Activated effector memory CD4-positive, alpha-beta T cell treated with Interleukin-2 at 50 U/mL for 16 hours (primary cell): ENCODE measurements at regions not wholly inside any gene's neighbourhood (a gene's known extent, or its start where the extent isn't known, plus 50 kb on each side); places are given as distances from the start of the nearest gene placed in this dataset.
"Not testable (repeated sequence)": the region's sequence is repeated elsewhere in the genome, so short reads cannot be mapped to it uniquely, and the experiment has no call there.

Source experiments
- DNase-seq: peaks from one replicate; pipeline ENCODE4 v3.0.0-alpha.2; 2020

DNA sequence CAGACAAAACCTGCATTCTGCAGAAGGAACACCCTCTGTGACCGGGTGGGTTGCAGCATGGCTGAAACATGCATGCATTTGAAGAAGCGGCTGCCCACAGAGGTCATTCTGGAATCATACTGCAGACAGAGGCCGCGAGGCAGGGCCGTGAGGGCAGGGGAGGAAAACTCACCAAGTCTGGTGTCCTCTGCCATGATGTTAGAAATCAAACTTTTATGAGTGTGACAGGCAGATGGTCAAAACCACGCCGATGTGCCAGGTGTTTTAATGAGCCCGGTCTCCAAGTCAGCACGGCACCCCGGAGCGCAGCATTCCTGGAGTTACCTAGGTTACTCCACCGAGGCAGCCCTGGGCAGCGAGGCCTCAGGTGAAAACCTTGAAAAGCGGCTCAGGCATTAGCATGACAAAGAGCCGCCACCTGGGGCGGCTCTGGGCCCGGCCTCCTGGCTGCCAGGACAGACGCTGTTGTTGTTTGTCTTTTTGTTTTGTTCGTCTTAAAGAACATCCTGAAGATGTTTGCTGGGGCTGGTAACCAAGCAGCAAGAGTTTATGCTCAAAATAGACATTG is 255.6 kb downstream of the ERMARD start:
- DNase-seq, result no peak

GRCh38 chr6:170006071-170006899 is 254.9 kb downstream of the ERMARD start:
- no peak for DNase-seq

DNA sequence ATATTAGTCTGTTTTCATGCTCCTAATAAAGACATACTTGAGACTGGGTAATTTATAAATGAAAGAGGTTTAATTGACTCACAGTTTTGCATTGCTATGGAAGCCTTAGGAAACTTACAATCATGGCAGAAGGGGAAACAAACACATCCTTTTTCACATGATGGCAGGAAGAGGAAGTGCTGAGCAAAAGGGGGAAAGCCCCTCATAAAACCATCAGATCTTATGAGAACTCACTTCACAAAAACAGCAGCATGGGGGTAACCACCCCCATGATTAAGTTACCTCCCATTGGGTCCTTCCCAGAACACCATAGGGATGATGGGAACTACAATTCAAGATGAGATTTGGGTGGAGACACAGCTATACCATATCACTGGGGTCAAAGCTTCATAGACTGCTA is 254.2 kb downstream of the ERMARD start:
- DNase-seq, result no peak

GRCh38 chr6:170004585-170005210 is 253.3 kb downstream of the ERMARD start:
- DNase-seq, result no peak

DNA sequence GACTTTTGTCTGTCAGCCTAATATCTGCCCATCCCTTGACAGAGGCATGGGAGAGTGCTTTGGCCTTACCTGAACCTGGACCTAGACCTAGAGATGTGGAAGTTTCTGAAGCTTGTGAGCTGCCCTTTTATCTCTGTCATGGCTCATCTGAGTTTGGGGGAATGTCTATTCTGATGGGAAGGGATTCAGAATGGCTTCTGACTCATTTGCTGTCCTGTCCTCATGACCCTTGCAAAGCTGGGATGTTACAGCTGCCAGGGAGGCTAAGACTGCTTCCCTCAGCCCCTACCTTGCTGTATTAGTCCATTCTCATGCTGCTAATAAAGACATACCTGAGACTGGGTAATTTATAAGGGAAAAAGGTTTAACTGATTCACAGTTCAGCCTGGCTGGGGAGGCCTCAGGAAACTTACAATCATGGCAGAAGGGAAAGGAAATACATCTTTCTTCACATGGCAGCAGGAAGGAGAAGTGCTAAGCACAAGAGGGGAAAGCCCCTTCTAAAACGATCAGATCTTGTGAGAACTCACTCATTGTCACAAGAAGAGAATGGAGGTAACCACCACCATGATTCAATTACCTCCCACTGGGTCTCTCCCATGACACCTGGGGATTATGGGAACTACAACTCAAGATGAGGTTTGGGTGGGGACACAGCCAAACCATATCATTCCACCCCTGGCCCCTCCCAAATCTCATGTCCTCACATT is 252.2 kb downstream of the ERMARD start:
- DNase-seq, result no peak

- DNase-seq, result no peak
Observed at GRCh38 chr6:170003027-170003426, 251.6 kb downstream of the ERMARD start.

DNA sequence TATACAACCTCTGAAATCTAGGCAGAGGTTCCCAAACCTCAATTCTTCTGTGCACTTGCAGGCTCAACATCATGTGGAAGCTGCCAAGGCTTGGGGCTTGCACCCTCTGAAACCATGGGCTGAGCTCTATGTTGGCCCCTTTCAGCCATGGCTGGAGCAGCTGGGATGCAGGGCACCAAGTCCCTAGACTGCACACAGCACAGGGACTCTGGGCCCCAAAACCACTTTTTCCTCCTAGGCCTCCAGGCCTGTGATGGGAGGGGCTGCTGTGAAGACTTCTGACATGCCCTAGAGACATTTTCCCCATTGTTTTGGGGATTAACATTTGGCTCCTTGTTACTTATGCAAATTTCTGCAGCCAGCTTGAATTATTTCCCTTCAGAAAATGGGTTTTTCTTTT is 250.4 kb downstream of the ERMARD start:
- DNase-seq, result not testable (repeated sequence)

DNA sequence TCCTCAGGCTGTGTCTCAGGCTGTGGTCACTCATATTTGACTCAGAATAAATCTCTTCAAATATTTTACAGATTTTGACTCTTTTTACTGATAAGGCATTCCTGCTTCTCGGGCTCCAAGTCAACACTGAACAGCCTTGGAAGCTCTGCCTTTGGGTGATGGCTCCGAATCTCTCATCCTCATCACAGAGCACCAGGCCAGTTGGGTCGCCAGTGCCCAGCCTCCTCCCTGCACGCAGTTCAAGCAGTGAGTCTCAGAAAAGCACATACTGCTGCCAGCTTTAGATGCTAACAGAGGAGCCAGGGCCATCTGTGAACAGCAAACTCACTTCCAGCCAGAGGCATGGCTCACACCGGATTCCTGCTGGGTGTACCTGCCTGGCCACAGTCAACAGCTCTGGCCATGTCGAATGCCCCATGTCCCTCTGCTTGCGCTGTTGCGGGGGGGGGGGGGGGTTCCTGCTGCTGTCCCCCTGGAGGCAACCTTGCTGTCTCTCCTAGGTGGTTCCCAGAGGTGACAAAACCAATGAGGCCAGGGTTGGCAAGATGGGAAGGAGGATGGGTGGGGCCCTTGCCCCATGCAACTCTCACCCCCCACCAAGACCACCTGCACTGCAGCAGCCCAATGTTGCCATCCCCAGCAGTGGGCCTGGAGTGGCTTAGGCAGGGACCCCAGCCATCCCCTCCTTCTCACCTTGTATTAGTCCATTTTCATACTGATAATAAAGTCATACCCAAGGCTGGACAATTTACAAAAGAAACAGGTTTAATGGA is 248.8 kb downstream of the ERMARD start:
- no peak for DNase-seq

- DNase-seq, result no peak
Observed at GRCh38 chr6:169999367-169999766, 247.9 kb downstream of the ERMARD start.

DNA sequence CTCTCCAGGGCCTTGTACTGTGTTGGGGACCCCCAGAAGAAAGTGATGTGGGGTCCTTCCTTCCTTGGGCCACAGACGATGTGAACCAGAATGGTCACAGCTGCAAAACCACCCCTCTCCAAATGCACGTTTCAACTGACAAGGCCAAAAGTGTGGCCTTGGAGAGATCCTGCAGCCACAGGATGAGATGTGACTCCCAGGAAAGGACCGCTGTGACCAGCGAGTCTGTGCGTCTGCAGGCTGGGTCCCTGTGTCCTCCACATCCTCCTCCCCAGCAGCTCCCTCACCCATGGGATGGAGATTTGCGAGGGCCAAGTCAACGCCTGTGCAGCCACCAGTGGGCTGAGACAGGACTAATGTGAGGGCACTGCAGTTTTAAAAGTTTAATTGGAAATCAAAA is 247.0 kb downstream of the ERMARD start:
- DNase-seq, result no peak

- no peak for DNase-seq
Observed at GRCh38 chr6:169997930-169998218, 246.5 kb downstream of the ERMARD start.

DNA sequence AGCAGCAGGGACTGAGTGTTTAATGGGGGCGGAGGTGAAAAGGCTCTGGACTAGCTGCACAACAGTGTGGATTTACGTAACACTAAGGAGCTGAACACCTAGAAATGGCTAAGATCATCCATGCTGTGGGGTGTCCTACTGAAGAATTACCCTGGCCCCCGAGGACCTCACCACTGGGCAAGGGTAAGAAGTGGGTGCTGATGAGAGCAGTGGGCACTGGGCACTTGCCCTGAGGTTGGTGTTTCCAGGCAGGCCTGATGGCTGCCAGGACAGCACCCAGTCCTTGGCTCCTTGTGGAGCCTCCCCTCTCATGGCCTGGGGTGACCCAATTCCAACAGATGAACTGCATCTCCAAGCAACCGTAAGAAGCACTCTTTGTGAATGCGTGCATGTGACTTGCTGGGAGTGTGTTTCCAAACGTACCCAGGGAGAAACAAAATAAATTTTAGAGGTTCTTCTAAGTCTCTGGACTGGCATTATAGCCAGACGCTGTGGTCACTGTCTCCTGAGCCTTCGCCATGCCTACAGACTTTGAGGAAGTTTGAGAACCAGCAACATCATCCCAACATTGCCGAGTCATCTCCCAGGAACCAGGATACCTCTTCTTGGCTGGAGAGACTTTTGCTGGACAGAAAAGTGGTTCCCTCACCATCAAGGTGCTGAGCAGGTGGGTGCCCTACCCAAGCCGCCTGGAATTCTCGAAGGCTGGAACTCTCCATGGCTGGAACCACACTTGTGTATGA is 245.9 kb downstream of the ERMARD start:
- no peak for DNase-seq

DNA sequence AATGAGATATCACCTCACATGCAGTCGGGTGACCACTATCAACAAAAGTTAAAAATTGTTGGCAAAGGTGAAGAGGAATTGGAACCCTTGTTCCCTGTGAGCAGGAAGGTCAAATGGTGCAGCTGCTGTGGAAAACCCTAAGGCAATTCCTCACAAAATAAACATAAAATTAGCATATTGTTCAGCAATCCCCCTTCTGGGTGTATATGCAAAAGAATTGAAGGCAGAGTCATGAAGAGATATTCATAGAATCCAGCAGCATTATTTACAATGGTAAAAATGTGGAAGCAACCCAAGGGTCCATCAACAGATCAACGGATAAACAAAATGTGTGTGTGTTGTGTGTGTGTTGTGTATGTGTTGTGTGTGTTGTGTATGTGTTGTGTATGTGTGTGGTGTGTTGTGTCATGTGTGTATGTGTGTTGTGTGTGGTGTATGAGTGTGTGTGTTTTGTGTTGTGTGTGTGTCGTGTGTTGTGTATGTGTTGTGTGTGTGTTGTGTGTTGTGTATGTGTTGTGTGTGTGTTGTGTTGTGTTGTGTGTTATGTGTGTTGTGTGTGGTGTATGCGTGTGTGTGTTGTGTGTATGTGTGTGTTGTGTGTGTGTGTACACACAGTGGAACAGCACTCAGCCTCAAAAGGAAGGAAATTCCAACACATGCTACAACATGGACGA is 245.1 kb downstream of the ERMARD start:
- DNase-seq, result no peak

- DNase-seq, result no peak
Observed at GRCh38 chr6:169994739-169995138, 243.3 kb downstream of the ERMARD start.

- DNase-seq, result no peak
Observed at GRCh38 chr6:169993861-169994481, 242.5 kb downstream of the ERMARD start.

GRCh38 chr6:169991913-169992312 is 240.5 kb downstream of the ERMARD start:
- no peak for DNase-seq

GRCh38 chr6:169991031-169991390 is 239.6 kb downstream of the ERMARD start:
- no peak for DNase-seq

DNA sequence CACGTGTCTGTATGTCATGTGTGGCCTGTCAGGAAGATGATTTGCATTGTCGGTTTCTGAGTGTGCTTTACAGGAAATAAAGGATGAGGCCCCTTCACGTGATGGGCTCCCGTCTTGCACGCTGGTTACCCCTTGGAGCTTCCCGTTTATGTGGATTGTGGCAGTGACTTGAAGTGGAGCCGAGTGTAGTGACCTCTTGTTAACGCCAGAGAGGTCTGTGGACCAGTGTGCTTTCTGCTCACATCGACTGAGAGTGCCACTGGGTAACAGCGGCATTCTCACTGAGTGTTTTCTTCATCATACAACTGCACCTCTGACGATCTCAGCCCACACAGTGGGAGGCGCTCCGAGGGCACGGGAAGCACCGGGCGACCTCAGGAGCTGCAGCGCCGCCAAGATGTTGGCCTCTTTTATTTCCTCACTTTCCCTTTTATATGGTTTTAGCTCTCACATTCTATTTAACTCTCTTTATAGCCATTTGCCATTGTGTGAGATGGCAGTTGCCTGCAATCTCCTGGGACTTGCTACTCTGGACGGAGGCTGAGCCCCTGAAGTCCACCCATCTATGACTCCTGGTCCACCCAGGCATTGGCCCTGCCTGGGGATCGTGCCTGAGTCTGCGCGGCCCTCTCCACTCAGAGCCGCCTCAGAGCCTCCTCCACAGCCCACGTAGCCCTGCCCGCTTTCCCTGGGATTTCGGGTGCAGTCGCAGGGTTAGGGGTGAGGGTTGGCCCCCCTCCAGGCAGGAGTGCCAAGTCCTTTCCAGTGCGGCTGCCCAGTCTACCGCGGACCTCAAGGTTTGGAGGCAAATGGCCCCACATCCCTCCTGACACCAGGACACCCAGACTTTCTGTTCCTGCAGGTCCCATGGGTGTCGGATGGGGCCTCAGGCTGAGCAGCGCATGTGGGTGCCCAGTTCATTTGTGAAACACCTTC is 238.9 kb downstream of the ERMARD start:
- DNase-seq, result no peak

DNA sequence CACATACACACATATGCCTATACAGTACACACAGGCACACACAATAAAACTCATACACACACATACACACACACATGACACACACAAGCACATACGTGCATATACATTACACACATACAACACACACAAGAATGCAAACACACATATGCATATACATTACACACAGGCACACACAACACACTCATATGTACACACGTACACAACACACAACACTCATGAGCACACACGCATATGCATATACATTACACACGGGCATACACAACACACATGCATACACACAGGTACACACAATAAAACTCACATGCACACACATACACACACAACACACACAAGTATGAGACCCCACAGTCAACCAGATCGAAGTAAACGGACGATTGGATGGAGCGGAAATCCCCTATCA is 238.2 kb downstream of the ERMARD start:
- DNase-seq, result no peak
